D721Med (cell line): ENCODE measurements at regions not wholly inside any gene's neighbourhood (a gene's known extent, or its start where the extent isn't known, plus 50 kb on each side); places are given as distances from the start of the nearest gene placed in this dataset.

Source experiments
- DNase-seq: peaks from one replicate; pipeline ENCODE4 v3.0.0; 2011; ENCODE audit warnings: low spot score; ENCODE audit not compliant: insufficient read length
- FAIRE-seq: peaks from 2 replicates; lab custom pipeline; 2011; peaks lifted over from hg19 to GRCh38; lab: Jason Lieb, UNC
- CTCF ChIP-seq: IDR thresholded peaks from 2 replicates; pipeline ENCODE4 v1.5.1; 2012; ENCODE audit warnings: mild to moderate bottlenecking, control low read depth; ENCODE audit not compliant: insufficient read depth; ENCODE audit errors: missing control alignments

DNA sequence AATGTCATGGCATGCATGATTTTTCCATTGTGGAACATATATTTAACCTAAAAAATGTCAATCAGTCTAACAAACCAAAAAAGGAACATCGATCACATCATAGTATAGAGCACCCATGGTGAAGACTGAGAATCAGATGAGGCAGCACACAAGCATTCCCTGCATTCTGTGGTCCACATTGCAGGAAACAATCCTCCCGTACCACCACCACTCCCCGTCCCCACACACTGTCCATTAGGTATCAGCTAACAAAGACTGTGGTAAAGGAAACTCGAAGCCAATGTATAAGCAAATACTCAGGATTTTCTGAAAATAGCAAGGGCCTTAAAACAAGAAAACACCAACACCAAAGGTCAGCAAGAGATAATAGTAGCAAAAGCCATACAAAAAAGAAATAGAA lies 1104.4 kb upstream of the SEMA6A start:
- no peak for TF ChIP-seq CTCF
- FAIRE-seq (no peak), DNase-seq (no peak)

GRCh38 chr5:117675646-117676045 lies 1101.0 kb upstream of the SEMA6A start:
- no peak for TF ChIP-seq CTCF
- FAIRE-seq, result no peak
- no peak for DNase-seq

DNA sequence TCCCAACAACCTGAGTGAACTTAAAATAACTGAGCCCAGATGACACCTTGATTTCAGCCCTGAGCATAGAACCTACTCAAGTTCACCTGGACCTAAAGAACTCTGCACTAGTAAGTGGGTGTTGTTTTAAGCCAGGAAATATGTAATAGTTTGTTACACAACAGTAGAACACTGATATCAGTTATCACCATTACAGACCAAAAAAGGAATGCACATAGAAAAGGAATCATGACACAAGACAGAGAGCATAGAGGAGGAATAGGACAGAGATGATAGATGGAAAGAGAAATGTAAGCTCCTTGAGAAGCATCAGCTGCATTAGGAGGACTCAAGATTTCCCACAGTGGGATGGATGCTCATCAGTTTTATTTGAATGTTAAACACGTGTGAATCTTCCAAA lies 1096.9 kb upstream of the SEMA6A start:
- TF ChIP-seq CTCF, result no peak
- FAIRE-seq, result no peak
- DNase-seq, result no peak

- no peak for TF ChIP-seq CTCF
- DNase-seq (no peak), FAIRE-seq (no peak)
These were observed 1092.5 kb upstream of the SEMA6A start for GRCh38 chr5:117667105-117667504.

GRCh38 chr5:117665121-117665520 lies 1090.5 kb upstream of the SEMA6A start:
- TF ChIP-seq CTCF, result no peak
- DNase-seq (no peak), FAIRE-seq (no peak)

GRCh38 chr5:117662361-117662760 lies 1087.7 kb upstream of the SEMA6A start:
- FAIRE-seq (no peak), DNase-seq (no peak)
- no peak for TF ChIP-seq CTCF

DNA sequence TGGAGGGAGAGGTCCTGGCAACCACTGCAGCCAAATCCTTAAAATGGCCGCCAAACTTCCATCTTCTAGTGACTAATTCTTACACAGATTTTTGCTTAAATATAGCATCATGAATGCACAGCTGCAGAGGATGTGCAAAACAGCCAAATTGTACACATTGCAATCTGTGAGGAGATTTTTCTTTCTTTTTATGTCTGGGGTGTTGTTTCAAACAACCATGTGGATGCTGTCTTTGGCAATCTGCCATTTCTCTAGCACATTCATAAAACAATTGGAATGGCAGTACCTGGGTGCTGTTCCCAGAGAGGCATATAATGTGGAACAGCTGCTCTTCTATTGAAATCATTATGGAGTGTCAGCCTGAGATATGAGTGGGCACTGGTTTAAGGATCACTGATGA lies 1082.9 kb upstream of the SEMA6A start:
- DNase-seq, result no peak
- no peak for TF ChIP-seq CTCF
- no peak for FAIRE-seq
